Esophagus muscularis mucosa (tissue), 4 donors: ENCODE measurements at regions not wholly inside any gene's neighbourhood (a gene's known extent, or its start where the extent isn't known, plus 50 kb on each side); places are given as distances from the start of the nearest gene placed in this dataset.

Experiments used
- DNase-seq: peaks from one replicate; pipeline ENCODE4 v3.0.0-alpha.2; 2017; ENCODE audit errors: extremely low spot score
- H3K27ac ChIP-seq, 4 donors: fragments of 200-600 bp; sonication (generic); replicated peaks in 1 of 4; 1 replicate in 3 of 4; 2 replicates in 1 of 4; pipeline ENCODE4 v1.5.1; 2016 to 2019; ENCODE audit warnings: mild to moderate bottlenecking in 1 of 4
- H3K27me3 ChIP-seq, 4 donors: fragments of 200-600 bp; sonication (generic); one replicate each; pipeline versions ENCODE4 v1.5.1 to v1.6.0; 2016 to 2019
- H3K36me3 ChIP-seq, 4 donors: fragments of 200-600 bp; sonication (generic); one replicate each; pipeline ENCODE4 v1.5.1; 2016 to 2019
- H3K4me1 ChIP-seq, 4 donors: fragments of 200-600 bp; sonication (generic); one replicate each; pipeline ENCODE4 v1.5.1; 2016 to 2019
- H3K4me3 ChIP-seq, 4 donors: fragments of 200-600 bp; sonication (generic); 1 replicate in 2 of 4; 2 replicates in 2 of 4; pipeline ENCODE4 v1.5.1; 2016 to 2019; ENCODE audit warnings: mild to moderate bottlenecking in 4 of 4, moderate library complexity in 1 of 4
- H3K9me3 ChIP-seq, 4 donors: fragments of 200-600 bp; sonication (generic); 1 replicate in 3 of 4; 2 replicates in 1 of 4; pipeline ENCODE4 v1.5.1; 2016 to 2019
- EP300 ChIP-seq: sonication (generic); formaldehyde crosslinking; IDR thresholded peaks from one replicate; pipeline ENCODE4 v1.6.1; 2017; ENCODE audit warnings: antibody characterized with exemption
- POLR2A ChIP-seq: fragments of 450-650 bp; IDR thresholded peaks from one replicate; pipeline ENCODE4 v1.6.1; 2017; ENCODE audit warnings: antibody characterized with exemption, moderate library complexity, mild to moderate bottlenecking, low read depth
- POLR2AphosphoS5 ChIP-seq, 2 donors: sonication (generic); formaldehyde crosslinking; IDR thresholded peaks; one replicate each; pipeline ENCODE4 v1.6.1; 2017; ENCODE audit warnings: antibody characterized with exemption in 2 of 2
- WGBS: methylation state at CpG from one replicate; pipeline ENCODE4 v1.1.5; 2018; 5-methylcytosine and 5-hydroxymethylcytosine counted together
- intact Hi-C: fragments of 100-400 bp; cut with DNase I; formaldehyde crosslinking; loops from one replicate; pipeline ENCODE4 v1.15.1; 2023
- TF ChIP-seq, protein P1 (sequence below), 3 experiments: fragments of 200-600 bp in 2 of 3; fragments of 450-650 bp in 1 of 3; sonication (generic) in 2 of 3; IDR thresholded peaks; one replicate each; pipeline ENCODE4 v1.5.1; 2017 to 2019; ENCODE audit warnings: antibody characterized with exemption in 3 of 3, mild to moderate bottlenecking in 2 of 3, moderate library complexity in 1 of 3

DNA sequence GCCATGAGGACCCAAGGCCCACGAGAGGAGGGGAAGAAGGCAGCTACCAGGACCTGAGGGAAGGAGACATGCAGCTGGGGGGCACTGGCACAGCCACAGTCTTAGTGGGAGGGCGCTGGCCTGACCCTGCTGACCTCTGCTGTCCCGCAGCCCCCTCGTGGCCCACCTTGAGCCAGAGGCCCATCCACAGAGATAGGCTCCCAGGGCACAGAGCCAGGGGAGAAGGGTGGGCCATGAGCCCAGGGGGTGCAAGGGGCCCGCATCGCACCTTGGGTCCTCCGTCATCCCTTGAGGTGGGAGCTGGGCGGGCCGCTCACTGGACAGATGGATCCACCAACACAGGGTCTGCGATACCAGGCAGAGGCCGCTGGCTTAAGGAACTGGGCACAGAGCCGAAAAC, 387.7 kb upstream of the PFKP start:
- Histone ChIP-seq H3K27ac (no peak overlapping the region), H3K27me3 (peaks cover 0 to 4% (median 0%) of the 10 kb centered on the region in 4 donors), H3K4me3 (no peak overlapping the region), H3K36me3 (no peaks in the 10 kb centered on the region), H3K4me1 (peaks cover 0 to 16% (median 16%) of the 10 kb centered on the region in 4 donors), H3K9me3 (no peaks in the 10 kb centered on the region)
- intact Hi-C loops: no loop called here
- TF ChIP-seq, protein P1, sequence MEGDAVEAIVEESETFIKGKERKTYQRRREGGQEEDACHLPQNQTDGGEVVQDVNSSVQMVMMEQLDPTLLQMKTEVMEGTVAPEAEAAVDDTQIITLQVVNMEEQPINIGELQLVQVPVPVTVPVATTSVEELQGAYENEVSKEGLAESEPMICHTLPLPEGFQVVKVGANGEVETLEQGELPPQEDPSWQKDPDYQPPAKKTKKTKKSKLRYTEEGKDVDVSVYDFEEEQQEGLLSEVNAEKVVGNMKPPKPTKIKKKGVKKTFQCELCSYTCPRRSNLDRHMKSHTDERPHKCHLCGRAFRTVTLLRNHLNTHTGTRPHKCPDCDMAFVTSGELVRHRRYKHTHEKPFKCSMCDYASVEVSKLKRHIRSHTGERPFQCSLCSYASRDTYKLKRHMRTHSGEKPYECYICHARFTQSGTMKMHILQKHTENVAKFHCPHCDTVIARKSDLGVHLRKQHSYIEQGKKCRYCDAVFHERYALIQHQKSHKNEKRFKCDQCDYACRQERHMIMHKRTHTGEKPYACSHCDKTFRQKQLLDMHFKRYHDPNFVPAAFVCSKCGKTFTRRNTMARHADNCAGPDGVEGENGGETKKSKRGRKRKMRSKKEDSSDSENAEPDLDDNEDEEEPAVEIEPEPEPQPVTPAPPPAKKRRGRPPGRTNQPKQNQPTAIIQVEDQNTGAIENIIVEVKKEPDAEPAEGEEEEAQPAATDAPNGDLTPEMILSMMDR (IDR thresholded peaks at IDR 0.05): no peak
- no peak for TF ChIP-seq POLR2A
- TF ChIP-seq EP300: no peak
- no peak for TF ChIP-seq POLR2AphosphoS5 (IDR thresholded peaks at IDR 0.05)
- WGBS: 92% methylated on average over 8 of the region's 12 CpGs
- no peak for DNase-seq

DNA sequence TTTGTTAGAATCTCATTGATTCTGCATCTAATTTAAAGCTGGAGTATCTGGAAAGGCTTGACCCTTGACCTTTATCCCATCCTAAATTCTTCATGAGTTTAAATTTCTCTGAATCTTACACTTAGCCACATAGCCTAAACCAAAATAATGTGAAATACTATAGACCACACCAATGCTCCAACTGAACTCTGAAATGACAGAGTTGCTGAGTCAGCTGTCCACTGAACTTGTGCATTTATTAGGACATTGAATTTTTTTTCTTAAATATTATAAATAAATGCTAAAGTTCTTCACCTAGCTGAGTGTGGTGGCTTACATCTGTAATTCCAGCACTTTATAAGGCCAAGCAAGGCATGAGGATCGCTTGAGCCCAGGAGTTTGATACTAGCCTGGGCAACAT, 390.9 kb upstream of the PFKP start:
- H3K4me3 ChIP-seq: no peak overlapping the region
- peaks cover 0 to 4% (median 0%) of the 10 kb centered on the region in 4 donors for H3K27me3 ChIP-seq
- no peaks in the 10 kb centered on the region for H3K36me3 ChIP-seq
- H3K27ac ChIP-seq: no peak overlapping the region
- 100% methylated on average over 1 of the region's 1 CpG for WGBS
- H3K4me1 ChIP-seq: peaks cover 0 to 16% (median 12%) of the 10 kb centered on the region in 4 donors
- no peaks in the 10 kb centered on the region for H3K9me3 ChIP-seq
- intact Hi-C loops: no loop called here
- no peak for TF ChIP-seq POLR2A
- TF ChIP-seq, protein P1 (IDR thresholded peaks at IDR 0.05): no peak
- TF ChIP-seq EP300: no peak
- no peak for TF ChIP-seq POLR2AphosphoS5 (IDR thresholded peaks at IDR 0.05)
- DNase-seq: no peak

- intact Hi-C loops: no loop called here
- H3K27me3 ChIP-seq: peaks cover 0 to 3% (median 0%) of the 10 kb centered on the region in 4 donors
- no peaks in the 10 kb centered on the region for H3K36me3 ChIP-seq
- H3K4me3 ChIP-seq: no peak overlapping the region
- TF ChIP-seq, protein P1 (IDR thresholded peaks at IDR 0.05): no peak
- no peak for TF ChIP-seq POLR2A
- TF ChIP-seq POLR2AphosphoS5 (IDR thresholded peaks at IDR 0.05): no peak
- TF ChIP-seq EP300: no peak
- H3K4me1 ChIP-seq: no peaks in the 10 kb centered on the region
- H3K9me3 ChIP-seq: no peaks in the 10 kb centered on the region
- DNase-seq: no peak
- H3K27ac ChIP-seq: no peak overlapping the region
Measured at GRCh38 chr10:2674451-2674850, 392.9 kb upstream of the PFKP start.

DNA sequence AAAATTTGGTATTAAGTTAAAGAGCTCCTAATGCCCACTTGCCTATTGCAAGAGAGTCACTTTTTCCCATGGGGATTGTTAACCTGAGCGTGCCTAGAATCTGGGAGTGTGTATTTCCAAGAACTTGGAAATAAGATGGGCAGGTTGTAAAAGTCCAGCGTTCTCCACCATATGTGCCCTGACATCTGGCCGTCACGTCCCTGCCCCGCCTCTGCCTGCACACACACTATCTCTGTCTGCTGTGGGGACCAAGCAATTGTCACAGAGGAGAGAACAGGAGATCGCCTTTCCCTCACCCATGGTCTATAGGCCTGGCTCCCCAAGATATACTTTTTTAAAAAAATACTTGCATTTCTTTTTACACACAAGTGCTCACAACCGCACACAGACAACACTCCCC, 396.5 kb upstream of the PFKP start:
- H3K9me3 ChIP-seq: peaks cover 0 to 8% (median 2%) of the 10 kb centered on the region in 4 donors
- WGBS: 85% methylated on average over 7 of the region's 7 CpGs
- H3K36me3 ChIP-seq: no peaks in the 10 kb centered on the region
- intact Hi-C loops: no loop called here
- no peak for DNase-seq
- H3K4me3 ChIP-seq: no peak overlapping the region
- no peak for TF ChIP-seq EP300
- TF ChIP-seq, protein P1 (IDR thresholded peaks at IDR 0.05): no peak
- no peak for TF ChIP-seq POLR2A
- no peak for TF ChIP-seq POLR2AphosphoS5 (IDR thresholded peaks at IDR 0.05)
- H3K4me1 ChIP-seq: no peaks in the 10 kb centered on the region
- no peak overlapping the region for H3K27ac ChIP-seq
- no peaks in the 10 kb centered on the region for H3K27me3 ChIP-seq

DNA sequence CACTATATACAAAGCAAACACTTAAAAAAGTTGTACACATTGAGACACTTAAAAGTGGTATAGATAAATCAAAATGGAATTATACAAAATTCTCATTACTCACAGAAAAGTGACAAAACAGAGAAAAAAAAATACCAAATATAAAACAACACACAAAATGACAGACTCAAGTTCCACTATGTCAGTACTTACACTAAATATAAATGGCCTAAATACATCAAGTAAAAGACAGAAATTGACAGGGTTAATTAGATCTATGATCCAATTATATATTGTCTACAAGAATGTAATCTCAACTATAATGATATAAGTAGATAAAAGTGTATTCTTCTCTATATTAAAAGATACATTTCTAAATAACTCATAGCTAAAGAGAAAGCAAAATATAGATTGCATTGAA, 401.6 kb upstream of the PFKP start:
- Histone ChIP-seq H3K9me3 (peaks cover 0 to 17% (median 6%) of the 10 kb centered on the region in 4 donors), H3K4me1 (no peaks in the 10 kb centered on the region), H3K27me3 (no peaks in the 10 kb centered on the region), H3K4me3 (no peak overlapping the region), H3K27ac (no peak overlapping the region), H3K36me3 (no peaks in the 10 kb centered on the region)
- TF ChIP-seq POLR2A (no peak), POLR2AphosphoS5 (IDR thresholded peaks at IDR 0.05) (no peak), EP300 (no peak)
- TF ChIP-seq, protein P1 (IDR thresholded peaks at IDR 0.05): no peak
- DNase-seq: no peak
- intact Hi-C loops: no loop called here
